Type B pancreatic cell (in vitro differentiated cells): ENCODE measurements at regions not wholly inside any gene's neighbourhood (a gene's known extent, or its start where the extent isn't known, plus 50 kb on each side); places are given as distances from the start of the nearest gene placed in this dataset.

ENCODE experiments used
- DNase-seq: peaks from one replicate; pipeline ENCODE4 v3.0.0; 2021; ENCODE audit warnings: mixed read lengths; ENCODE audit not compliant: unreplicated experiment; ENCODE audit errors: extremely low spot score
- H3K27ac Mint-ChIP-seq: 2 replicates; pipeline ENCODE4 v1.8.0; 2021; ENCODE audit warnings: mild to moderate bottlenecking, mixed read lengths
- H3K27me3 Mint-ChIP-seq: 2 replicates; pipeline ENCODE4 v1.8.0; 2021; ENCODE audit warnings: mixed read lengths
- H3K36me3 Mint-ChIP-seq: 2 replicates; pipeline ENCODE4 v1.8.0; 2021; ENCODE audit warnings: mixed read lengths
- H3K4me1 Mint-ChIP-seq: one replicate; pipeline ENCODE4 v1.8.0; 2021; ENCODE audit warnings: mixed read lengths; ENCODE audit not compliant: unreplicated experiment
- H3K4me3 Mint-ChIP-seq: 2 replicates; pipeline ENCODE4 v1.8.0; 2021; ENCODE audit warnings: mild to moderate bottlenecking, mixed read lengths
- H3K9me3 Mint-ChIP-seq: 2 replicates; pipeline ENCODE4 v1.8.0; 2021; ENCODE audit warnings: mixed read lengths
- CTCF ChIP-seq: fragments of 200-600 bp; sonication (generic); conservative IDR thresholded peaks from 2 replicates; pipeline ENCODE4 v1.5.0; 2021; ENCODE audit warnings: antibody characterized with exemption, mild to moderate bottlenecking

- no peaks in the 10 kb centered on the region for H3K36me3 Mint-ChIP-seq
Measured at GRCh38 chr15:66999046-66999968, 66.1 kb upstream of the SMAD3 start.

DNA sequence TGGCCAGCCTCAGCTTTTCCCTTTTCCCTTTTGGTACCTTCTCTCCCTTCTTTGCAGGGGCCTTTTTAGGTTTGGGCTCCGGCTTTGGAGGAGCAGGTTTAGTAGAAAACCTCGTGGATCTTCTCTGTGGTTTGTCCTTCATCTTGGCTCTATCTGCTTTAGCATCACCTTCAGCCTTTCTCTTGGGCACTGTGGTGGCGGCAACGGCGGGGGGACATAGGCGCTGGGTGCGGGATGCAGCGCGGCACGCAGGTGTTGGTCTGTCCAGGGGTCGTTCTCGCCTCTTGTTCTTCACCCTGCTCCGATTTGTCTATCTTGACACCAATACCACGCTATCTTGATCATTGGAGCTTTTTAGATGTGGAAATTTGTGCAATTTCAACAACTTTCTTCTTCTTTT, 64.5 kb upstream of the SMAD3 start:
- Mint-ChIP-seq H3K36me3 (no peaks in the 10 kb centered on the region), H3K27me3 (peaks cover 6% of the 10 kb centered on the region), H3K9me3 (peaks cover 4% of the 10 kb centered on the region), H3K4me3 (no peak overlapping the region), H3K4me1 (no peaks in the 10 kb centered on the region), H3K27ac (no peak overlapping the region)
- TF ChIP-seq CTCF, result no peak
- DNase-seq, result peak; percentile 48

More at GRCh38 chr15:66999046-66999968, 66.1 kb upstream of the SMAD3 start:
- no peak for TF ChIP-seq CTCF
- Mint-ChIP-seq H3K4me3 (no peak overlapping the region), H3K9me3 (peaks cover 4% of the 10 kb centered on the region), H3K27me3 (peaks cover 6% of the 10 kb centered on the region), H3K4me1 (no peaks in the 10 kb centered on the region), H3K27ac (no peak overlapping the region)
- DNase-seq, result no peak

GRCh38 chr15:67002368-67002767, 63.0 kb upstream of the SMAD3 start:
- Mint-ChIP-seq H3K36me3 (no peaks in the 10 kb centered on the region), H3K9me3 (peaks cover 4% of the 10 kb centered on the region), H3K4me3 (no peak overlapping the region), H3K27ac (no peak overlapping the region), H3K27me3 (peaks cover 9% of the 10 kb centered on the region), H3K4me1 (no peaks in the 10 kb centered on the region)
- TF ChIP-seq CTCF, result no peak
- DNase-seq, result no peak

- no peak for TF ChIP-seq CTCF
- Mint-ChIP-seq H3K4me1 (no peaks in the 10 kb centered on the region), H3K4me3 (no peak overlapping the region), H3K27me3 (peaks cover 9% of the 10 kb centered on the region), H3K27ac (no peak overlapping the region), H3K36me3 (no peaks in the 10 kb centered on the region), H3K9me3 (no peaks in the 10 kb centered on the region)
- DNase-seq, result no peak
Measured at GRCh38 chr15:67003586-67003985, 61.8 kb upstream of the SMAD3 start.

- no peaks in the 10 kb centered on the region for H3K36me3 Mint-ChIP-seq
- H3K4me3 Mint-ChIP-seq, result no peak overlapping the region
- no peaks in the 10 kb centered on the region for H3K4me1 Mint-ChIP-seq
- H3K27ac Mint-ChIP-seq, result no peak overlapping the region
- TF ChIP-seq CTCF, result no peak
- DNase-seq, result no peak
- H3K27me3 Mint-ChIP-seq, result peaks cover 9% of the 10 kb centered on the region
- no peaks in the 10 kb centered on the region for H3K9me3 Mint-ChIP-seq
Measured at GRCh38 chr15:67004142-67004541, 61.3 kb upstream of the SMAD3 start.
